AG04449 (cell line): ENCODE measurements at regions not wholly inside any gene's neighbourhood (a gene's known extent, or its start where the extent isn't known, plus 50 kb on each side); places are given as distances from the start of the nearest gene placed in this dataset.

ENCODE experiments used
- CTCF ChIA-PET: fragments of 350-600 bp; formaldehyde crosslinking; extraction: SDS; loops from one replicate; lab custom pipeline; 2021; ENCODE audit warnings: antibody characterized with exemption; lab: Yijun Ruan, JAX
- POLR2A ChIA-PET: fragments of 400-600, 350-600 bp; formaldehyde crosslinking; extraction: SDS; loops from one replicate; lab custom pipeline; 2020; ENCODE audit warnings: antibody characterized with exemption, inconsistent platforms; lab: Yijun Ruan, JAX
- DNase-seq: peaks from one replicate; pipeline ENCODE4 v3.0.0-alpha.2; 2010; ENCODE audit warnings: low read depth, low spot score
- H3K4me3 ChIP-seq: 2 replicates; pipeline ENCODE4 v1.5.1; 2011; ENCODE audit warnings: low read depth, mild to moderate bottlenecking, control low read depth, low read length
- TF ChIP-seq, protein P1 (sequence below): IDR thresholded peaks from one replicate; pipeline ENCODE4 v1.5.1; 2011; ENCODE audit warnings: mild to moderate bottlenecking, moderate library complexity, low read length, control low read depth, inconsistent platforms; ENCODE audit not compliant: insufficient read depth; ENCODE audit errors: missing control alignments

DNA sequence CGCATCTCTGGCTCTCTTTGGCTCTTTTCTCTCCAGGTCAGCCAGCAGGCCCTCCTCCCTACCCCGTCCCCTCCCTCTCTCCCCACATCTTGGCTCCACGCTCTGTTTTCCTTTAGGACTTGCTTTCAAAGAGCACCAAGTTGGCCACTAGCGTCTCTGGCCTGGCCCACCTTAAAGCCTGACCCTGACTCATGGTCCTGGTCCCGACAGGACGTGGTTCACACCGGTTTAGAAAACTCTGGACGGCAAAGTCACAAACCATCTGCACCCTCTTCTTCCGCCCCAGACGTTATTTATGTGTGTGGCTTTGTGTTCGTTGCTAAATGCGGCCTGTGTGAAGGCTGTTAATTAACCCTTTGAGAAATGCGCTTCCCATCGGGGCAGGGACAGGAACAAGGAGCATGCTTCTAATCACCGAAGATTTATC is 169.0 kb upstream of the HAAO start:
- DNase-seq: no peak
- ChIA-PET POLR2A (no interaction called here), CTCF (interaction anchor here (1.2 to 6.2 kb wide), 2 partner anchors 267 to 523 kb away, joined by 3 to 45 read pairs; partner anchors contain the start of gene ZFP36L2)

DNA sequence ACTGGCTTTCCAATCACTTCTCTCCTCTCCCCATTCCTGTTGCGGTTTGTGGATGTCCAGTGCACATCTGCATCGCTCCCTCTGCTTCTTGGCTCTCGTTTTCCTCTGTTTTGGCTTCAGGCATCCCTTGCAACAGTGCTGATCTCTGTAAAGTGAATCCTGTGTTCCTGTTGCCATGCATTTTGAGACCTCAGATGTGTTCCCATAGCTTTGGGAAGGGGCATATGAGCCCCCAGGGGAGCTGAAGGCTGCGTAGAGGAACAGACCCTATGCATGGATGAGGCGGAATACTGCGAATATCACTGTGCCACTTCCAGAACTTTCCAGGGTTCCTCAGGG is 168.4 kb upstream of the HAAO start:
- no peak for DNase-seq
- H3K4me3 ChIP-seq: no peak overlapping the region
- CTCF ChIA-PET: interaction anchor here (6.2 kb wide), 1 partner anchor 267 kb away, joined by 45 read pairs; the partner anchor contains the start of gene ZFP36L2
- POLR2A ChIA-PET: no interaction called here
- TF ChIP-seq, protein P1, sequence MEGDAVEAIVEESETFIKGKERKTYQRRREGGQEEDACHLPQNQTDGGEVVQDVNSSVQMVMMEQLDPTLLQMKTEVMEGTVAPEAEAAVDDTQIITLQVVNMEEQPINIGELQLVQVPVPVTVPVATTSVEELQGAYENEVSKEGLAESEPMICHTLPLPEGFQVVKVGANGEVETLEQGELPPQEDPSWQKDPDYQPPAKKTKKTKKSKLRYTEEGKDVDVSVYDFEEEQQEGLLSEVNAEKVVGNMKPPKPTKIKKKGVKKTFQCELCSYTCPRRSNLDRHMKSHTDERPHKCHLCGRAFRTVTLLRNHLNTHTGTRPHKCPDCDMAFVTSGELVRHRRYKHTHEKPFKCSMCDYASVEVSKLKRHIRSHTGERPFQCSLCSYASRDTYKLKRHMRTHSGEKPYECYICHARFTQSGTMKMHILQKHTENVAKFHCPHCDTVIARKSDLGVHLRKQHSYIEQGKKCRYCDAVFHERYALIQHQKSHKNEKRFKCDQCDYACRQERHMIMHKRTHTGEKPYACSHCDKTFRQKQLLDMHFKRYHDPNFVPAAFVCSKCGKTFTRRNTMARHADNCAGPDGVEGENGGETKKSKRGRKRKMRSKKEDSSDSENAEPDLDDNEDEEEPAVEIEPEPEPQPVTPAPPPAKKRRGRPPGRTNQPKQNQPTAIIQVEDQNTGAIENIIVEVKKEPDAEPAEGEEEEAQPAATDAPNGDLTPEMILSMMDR: no peak

More for the DNA sequence above, 169.0 kb upstream of the HAAO start:
- TF ChIP-seq, protein P1: no peak
- no peak overlapping the region for H3K4me3 ChIP-seq

DNA sequence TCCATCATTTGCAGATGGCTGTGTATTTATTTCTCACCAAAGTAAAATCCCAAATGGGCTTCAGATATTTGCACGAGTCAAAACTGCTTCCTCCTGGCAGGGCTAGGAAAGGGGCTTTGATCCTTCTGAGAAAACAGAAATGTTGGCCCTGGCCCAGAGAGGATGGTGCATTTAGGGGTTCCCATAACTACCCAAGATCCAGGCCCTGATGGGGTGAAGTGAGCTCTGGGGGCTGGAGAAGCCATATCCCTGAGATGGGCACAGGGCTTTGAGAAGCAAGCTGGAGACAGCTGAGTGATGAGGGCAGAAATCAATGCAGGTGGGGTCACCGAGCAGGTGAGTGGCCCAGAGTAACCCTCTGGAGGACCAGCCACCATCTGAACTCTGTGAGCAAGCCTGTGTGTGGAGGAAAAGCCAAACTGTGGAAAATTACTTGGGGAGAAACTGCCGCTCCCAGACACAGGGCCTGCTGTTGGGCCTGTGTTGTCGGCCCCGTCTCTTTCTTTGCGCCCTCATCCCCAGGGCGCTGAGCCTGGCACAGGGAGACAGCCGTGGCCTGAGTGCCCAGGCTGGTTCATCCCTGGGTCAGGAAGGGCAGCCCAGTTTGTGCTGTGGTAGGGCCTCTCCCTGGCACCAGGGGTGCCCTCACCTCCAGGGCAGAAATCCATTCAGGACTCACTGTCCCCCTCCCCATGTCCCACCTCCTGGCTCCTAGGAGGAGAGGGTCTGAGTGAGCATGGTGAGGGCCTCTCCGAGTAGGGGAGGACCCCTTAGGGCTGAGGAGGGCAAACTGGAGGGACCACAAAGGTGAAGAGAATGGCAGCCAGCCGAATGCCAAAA is 167.8 kb upstream of the HAAO start:
- CTCF ChIA-PET: interaction anchor here (1.0 to 6.2 kb wide), 5 partner anchors 12 to 268 kb away, joined by 3 to 45 read pairs (median 4); partner anchors contain the start of gene ZFP36L2
- no peak for DNase-seq
- TF ChIP-seq, protein P1: no peak
- POLR2A ChIA-PET: interaction anchor here (1.6 kb wide), 1 partner anchor 262 kb away, joined by 3 read pairs; no protein-coding TSS in a partner anchor
- H3K4me3 ChIP-seq: no peak overlapping the region

DNA sequence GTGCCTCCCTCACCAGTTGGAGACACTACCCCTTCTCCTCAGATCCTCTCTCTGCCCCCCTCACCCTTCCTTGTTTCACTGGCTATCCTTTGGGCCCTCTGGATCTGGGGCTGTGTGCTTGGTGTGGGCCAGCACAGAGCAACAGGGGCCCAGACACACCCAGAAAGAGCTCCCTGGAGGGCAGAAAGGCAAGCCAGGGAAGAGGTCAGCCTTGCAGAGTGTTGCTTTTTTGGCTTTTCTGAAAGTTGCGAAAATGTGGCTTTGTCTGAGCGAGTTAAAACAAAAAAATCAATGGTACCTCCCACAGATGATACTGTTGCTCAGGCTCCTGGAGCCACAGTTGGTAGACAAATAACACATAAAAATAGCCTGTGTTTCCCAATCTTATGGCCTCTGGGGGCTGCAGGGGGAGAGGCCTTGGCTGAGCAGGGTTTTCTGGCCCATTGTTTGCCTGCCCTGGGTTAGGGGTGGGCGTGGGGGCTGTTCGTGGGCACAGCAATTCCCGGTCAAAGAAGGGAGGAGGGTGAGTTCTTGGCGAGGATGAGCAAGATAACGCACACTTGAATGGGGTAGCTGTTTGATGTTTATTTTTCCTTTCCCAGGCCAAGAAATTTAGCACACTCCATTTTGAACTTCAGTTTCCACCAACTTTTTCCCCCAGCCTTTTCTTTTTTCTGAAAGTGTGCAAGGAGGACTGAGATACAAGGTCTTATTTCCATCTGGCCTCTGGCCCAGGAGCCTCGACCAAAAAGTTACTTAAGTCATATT is 167.0 kb upstream of the HAAO start:
- no peak overlapping the region for H3K4me3 ChIP-seq
- no peak for DNase-seq
- ChIA-PET POLR2A (interaction anchor here (1.4 to 1.6 kb wide), 2 partner anchors 9 to 262 kb away, joined by 3 to 4 read pairs; no protein-coding TSS in a partner anchor), CTCF (interaction anchor here (1.0 to 3.8 kb wide), 4 partner anchors 11 to 269 kb away, joined by 3 to 20 read pairs (median 4); no protein-coding TSS in a partner anchor)
- TF ChIP-seq, protein P1: no peak

DNA sequence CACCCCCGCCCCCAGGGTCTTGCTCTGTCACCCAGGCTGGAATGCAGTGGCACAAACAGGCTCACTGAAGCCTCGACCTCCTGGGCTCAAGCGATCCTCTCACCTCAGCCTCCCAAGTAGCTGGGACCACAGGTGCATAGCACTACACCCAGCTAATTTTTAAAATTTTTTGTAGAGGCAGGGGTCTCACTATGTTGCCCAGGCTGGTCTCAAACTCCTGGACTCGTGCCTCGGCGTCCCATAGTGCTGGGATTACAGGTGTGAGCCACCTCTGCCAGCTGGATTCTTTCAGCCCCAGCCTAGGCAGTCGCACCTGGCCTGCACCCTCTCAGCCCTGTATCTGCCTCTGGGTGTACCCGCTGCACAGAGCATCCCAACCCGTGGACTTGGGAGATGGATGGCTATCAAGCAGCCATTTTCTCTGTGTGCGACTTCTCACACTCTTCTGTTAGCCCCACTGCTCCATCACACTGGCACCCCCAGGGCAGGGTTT is 166.4 kb upstream of the HAAO start:
- CTCF ChIA-PET: interaction anchor here (1.3 to 3.8 kb wide), 5 partner anchors 11 to 270 kb away, joined by 4 to 20 read pairs (median 5); no protein-coding TSS in a partner anchor
- POLR2A ChIA-PET: interaction anchor here (0.8 to 2.0 kb wide), 4 partner anchors 9 to 268 kb away, joined by 3 to 5 read pairs (median 4); partner anchors contain the start of gene ZFP36L2

More for the DNA sequence above, 166.4 kb upstream of the HAAO start:
- DNase-seq: no peak
- TF ChIP-seq, protein P1: no peak
- H3K4me3 ChIP-seq: no peak overlapping the region
